ENCODE measurements at regions not wholly inside any gene's neighbourhood (a gene's known extent, or its start where the extent isn't known, plus 50 kb on each side); places are given as distances from the start of the nearest gene placed in this dataset.

DNA sequence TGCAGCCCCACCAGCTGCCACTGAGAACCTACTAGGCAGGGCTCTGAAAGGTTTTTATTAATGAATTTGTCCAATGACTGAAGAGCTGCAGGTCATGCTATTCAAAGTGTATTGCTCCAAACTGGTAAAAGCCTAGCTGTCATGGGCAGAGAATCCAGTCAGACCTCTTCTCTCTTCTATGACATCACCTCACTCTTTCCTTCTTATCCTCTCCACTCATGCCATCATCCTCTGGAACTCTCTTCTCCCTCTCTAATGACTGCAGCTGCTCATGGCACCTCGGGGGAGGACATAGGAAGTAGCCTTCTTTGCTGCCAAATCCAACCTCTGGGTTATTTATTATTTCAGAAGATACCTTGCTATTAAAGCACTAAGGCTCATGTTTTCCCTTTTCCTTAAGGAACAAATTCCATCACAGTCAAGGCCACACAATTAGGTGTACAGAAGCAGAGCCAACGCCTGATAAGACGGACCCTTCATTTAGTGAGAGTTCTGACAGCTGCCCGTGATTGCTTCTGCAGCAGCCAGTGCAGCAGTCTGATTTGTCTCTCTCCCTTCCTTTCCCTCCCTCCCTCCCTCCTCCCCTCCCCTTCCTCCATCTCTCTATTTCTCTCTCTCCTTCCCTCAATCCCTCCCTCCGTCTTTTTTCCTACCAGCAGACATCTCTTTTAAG is 87.0 kb upstream of the ONECUT1 start:
- TF ChIP-seq EZH2 (IDR thresholded peaks at IDR 0.05; ENCODE audit: borderline replicate concordance) (no peak), EZH2phosphoT487 (IDR thresholded peaks at IDR 0.05; ENCODE audit: low read depth, severe bottlenecking, unreplicated experiment) (no peak)
- TF ChIP-seq, protein P1, sequence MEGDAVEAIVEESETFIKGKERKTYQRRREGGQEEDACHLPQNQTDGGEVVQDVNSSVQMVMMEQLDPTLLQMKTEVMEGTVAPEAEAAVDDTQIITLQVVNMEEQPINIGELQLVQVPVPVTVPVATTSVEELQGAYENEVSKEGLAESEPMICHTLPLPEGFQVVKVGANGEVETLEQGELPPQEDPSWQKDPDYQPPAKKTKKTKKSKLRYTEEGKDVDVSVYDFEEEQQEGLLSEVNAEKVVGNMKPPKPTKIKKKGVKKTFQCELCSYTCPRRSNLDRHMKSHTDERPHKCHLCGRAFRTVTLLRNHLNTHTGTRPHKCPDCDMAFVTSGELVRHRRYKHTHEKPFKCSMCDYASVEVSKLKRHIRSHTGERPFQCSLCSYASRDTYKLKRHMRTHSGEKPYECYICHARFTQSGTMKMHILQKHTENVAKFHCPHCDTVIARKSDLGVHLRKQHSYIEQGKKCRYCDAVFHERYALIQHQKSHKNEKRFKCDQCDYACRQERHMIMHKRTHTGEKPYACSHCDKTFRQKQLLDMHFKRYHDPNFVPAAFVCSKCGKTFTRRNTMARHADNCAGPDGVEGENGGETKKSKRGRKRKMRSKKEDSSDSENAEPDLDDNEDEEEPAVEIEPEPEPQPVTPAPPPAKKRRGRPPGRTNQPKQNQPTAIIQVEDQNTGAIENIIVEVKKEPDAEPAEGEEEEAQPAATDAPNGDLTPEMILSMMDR (IDR thresholded peaks at IDR 0.05; ENCODE audit: poor library complexity): no peak
